ENCODE measurements at regions not wholly inside any gene's neighbourhood (a gene's known extent, or its start where the extent isn't known, plus 50 kb on each side); places are given as distances from the start of the nearest gene placed in this dataset.

DNA sequence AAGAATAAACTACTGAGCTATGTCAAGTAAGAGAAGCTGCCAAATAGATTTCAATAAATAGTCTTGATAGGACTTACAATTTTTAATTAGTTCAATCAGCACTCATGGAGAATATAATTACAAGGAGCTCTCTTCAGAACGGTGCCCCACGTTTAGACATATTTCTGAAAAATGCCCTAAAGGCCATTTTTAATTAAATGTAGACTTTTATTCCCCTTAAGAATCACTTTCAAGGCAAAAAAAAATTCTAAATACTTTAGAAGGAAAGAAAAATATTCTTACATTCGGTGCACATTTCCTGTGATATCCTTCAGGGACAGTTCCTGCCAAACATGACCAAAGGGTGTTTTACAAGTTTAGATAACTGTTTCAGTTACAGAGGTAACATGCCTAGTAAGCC, 202.5 kb upstream of the CDH7 start:
- no peak for DNase-seq

DNA sequence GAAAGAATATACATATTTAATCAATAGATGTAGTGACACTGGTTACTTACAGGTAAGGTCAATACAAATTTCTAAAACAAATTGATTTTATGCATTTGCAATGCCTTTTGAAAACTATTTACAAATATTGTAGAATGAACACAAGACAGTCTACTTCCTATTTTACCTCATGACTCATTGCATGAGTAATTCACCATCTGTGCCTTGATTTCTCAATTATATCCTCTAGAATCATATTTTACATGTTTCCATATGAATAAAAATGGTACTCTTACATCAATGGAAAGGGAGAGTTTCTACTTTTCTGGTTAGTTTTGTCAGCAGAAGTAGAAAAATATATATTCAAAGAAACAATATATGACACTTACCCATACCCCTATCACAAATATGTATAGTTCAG, 203.8 kb upstream of the CDH7 start:
- DNase-seq = no peak

DNA sequence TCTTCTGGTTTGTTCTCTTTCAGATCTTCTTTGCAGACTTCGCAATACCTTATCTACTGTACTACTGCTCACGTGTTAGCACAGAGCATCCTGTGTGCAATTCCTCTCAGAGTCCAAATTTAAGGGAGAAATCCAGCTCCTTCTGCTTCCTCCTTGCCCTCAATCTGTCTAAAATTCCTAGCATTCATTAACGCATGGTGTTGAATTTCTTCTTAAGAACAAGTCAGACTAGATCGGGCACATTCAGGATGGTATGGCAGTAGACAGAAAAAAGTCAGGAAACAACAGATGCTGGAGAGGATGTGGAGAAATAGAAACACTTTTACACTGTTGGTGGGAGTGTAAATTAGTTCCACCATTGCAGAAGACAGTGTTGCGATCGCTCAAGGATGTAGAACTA, 206.1 kb upstream of the CDH7 start:
- no peak for DNase-seq

DNA sequence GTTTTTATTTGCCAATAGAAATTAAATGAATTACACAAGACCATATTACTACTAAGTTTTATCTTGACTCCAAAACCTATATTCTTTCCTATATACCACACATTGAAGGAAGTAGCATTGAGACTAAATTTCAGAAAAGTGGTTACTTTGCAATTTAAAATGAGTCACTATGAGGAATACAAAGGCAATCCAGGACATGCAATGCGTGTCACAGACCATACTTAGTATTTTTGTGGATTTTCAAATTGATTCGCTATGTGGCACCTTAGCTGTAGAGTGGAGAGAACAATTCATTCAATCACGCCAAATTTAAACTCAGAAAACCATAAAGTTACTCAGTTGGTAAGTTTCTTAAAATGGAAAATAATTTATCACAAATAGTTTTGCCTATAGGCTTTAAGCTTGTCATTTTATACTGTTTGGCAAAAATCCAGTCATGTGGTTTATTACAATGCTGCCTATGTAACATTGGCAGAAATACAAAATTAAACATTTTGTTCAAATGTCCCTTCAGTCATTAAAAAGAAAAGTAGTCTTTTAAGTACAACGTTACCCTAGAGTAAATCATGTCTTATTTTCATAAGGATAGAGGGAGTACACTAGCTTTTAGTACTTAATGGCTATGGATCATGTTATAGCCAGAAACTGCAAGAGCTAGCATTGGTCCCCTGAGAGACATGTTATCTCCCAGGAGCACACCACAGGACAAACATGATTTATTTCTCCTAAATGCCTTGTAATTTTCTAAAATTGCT, 222.8 kb upstream of the CDH7 start:
- no peak for DNase-seq

DNA sequence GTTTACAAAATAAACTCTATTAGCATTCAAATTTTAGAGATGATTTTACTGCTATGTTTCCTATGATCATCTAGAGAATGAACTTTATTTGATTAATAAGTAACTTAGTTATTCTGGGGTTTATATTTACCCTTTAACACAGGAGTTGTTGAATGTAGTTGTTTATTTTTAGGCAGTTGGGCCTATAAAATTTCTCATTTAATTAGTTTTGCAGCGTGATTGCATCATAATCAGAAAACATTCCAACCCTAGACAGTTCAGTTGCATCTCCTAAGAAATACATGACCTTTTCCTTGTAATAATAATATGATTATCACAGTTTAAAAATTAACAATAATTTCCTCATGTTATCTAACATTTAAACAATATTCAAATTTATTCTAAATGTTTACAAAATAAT, 224.7 kb upstream of the CDH7 start:
- no peak for DNase-seq

DNA sequence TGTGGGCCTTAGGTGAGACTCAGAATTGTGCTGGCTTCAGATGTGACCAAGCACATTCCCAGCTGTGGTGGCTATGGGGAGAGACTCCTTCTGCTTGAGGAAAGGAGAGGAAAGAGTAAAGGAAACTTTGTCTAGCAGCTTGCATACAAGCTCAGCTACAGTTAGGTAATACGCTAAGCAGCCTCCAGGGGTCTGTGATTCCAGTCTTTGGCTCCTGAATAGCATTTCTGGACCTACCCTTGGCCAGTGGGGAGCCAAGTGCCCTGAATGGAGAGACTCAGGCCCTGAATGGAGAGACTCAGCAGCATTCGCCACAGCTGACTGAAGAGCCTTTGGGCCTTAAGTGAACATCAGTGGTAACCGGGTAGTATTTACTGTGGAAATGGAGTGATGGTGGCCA, 227.4 kb upstream of the CDH7 start:
- no peak for DNase-seq

DNA sequence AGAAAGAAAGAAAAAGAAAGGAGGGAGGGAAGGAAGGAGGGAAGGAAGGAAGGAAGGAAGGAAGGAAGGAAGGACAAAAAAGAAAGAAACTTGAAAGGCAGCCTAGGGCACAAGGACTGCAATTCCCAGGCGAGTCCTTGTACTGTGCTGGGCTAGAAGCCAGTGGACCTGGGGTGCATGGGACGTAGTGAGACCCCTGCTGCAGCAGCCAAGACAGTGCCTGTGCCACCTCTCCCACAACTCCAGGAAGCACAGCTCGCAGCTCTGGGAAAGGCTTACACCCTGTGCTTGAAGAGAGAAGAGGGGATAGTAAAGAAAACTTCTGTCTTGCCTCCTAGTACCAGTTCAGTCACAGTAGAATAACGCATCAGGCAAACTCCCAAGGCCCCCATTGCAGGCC, 227.9 kb upstream of the CDH7 start:
- no peak for DNase-seq

DNA sequence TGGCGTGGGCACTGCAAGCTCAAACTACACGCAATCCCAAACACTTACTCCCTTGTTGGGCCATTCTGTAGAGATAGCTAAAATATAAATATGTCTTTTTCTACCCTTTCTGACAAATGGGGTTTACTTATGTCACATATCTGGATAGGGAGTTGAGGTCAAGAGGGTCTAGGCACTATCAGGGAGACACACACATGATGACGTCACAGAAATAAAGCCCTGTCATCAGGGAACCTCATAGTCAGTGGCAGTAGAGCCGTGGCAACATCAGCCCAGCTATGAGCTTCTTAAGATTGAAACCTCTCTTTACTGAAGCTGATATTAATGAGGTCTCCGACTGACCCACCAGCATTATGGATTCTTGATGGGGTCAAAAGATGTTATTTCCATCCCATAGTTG, 234.6 kb upstream of the CDH7 start:
- DNase-seq = no peak

DNA sequence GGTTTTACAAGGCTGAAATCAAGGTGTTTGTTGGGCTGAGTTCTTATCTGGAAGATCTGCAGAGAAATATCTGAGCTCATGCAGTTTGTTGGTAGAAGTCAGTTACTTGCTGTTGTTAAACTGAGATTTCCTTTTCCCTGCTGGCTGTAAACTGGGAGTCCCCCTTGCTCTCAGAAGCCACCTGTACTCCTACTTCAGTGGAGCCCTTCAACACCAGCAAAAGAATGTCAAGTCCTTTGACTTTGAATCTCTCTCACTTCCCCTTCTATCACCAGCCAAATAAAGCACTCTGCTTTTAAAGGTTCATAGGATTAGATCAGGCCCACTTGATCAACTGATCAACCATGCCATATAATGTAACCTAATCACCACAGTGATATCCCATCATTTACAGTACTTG, 252.2 kb upstream of the CDH7 start:
- no peak for DNase-seq

DNA sequence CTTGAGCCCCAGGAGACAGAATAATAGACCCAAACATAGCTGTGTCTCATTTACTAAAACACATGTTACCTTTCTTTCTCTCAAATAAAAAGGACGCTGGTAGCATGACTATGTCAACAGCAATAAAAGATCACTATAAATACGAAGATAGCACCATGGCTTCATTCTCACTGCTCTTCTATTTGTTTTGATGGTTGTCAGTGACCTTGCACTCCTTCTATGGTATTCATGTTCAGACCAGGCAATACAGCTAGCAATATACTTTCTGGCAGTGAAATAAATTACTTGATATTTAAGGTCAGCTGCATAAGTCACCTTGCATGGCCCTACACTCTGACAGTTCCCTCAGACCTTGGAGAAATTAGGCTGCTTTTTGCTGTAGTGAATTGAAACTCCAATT, 263.2 kb upstream of the CDH7 start:
- no peak for DNase-seq

DNA sequence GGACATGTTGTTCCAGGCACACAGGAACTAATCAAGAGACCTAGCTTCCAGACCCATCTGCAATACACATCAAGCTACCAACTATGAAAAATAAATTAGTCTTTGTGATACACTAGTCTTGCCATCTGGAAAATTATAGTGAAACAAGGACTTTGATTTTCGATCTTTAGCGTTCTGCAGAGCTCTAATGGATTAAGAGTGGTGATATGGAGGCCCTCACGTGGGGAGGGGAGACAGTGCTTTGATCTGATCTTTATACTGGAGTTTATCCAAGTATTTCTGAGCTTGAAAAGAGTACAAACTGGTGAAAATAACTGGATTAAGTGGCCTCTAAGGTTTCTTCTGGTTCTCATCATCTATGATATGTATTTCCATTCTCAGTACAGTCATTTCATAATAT, 273.4 kb upstream of the CDH7 start:
- no peak for DNase-seq

DNA sequence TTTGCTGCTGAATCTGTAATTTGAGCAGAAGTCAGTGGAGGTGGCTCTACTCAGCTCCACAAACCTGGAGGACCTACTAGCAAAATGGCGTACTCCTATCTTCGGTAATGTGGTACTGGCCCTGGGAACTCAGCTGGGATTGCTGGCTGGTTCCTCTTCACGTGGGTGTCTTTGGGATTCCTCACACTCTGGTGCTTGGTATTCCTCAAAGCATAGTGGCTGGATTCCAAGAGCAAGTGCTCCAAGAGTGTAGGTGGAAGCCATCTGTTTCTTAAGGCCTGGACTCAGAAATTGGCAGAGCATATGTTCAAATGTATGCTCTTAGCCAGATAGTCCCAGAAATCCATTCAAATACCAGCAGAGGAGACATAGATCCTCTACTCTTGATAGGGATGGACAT, 281.9 kb upstream of the CDH7 start:
- peak in 1 of 51 donors; percentile 26 for DNase-seq

DNA sequence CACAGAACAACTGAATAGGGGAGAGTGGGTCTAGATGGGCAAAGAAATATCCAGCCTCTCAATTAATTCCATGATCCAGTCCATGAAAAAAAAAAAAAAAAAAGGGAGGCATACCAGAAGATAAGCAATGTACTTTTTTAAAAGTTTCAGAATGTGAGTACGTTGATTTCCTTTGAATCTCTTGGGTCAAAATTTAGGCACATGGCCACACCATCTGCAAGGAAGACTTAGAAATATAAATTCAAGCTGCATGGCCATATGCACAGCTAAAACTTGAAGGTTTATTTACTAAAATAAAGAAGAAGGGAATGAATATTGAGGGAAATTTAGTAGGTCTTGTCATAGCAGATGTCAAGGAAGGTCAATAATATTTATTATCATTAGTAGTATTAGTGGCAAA, 286.5 kb upstream of the CDH7 start:
- no peak for DNase-seq

DNA sequence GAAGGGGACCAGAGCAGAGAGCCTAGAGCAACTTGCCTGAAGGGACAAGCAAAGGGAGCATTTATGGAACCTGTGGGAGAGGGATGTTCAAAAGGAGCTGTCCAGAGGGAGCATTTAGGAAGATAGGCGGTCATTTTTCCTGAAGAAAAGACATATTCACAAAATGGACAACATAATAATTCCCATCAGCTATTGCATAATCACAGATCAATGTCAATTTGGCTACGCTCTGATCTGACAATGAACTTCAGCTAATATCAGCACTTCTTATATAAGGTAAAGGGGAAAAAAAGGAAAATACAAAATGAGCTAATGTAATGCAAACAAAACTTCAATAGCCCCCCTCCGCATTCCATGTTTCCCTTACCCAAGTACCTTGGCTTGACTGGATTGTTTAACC, 291.1 kb upstream of the CDH7 start:
- no peak for DNase-seq

DNA sequence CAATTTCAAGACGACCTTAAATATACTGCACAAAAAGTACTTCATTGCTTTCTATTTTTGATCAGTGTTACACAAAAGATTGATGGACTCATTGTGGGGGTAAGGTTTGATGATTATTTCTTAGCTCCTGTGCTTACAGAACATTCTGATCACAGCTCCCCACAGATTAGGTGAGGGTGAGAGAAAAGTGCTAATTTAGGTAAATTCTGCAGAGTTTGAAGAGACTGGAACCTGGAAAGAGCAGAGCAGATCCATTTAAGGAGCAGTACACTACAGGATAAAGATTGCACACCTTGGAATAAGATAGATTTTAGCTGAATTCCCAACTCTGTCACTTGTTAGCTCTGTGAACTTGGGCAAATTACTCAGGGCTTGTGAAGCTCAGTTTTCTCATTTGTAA, 291.9 kb upstream of the CDH7 start:
- DNase-seq = no peak

DNA sequence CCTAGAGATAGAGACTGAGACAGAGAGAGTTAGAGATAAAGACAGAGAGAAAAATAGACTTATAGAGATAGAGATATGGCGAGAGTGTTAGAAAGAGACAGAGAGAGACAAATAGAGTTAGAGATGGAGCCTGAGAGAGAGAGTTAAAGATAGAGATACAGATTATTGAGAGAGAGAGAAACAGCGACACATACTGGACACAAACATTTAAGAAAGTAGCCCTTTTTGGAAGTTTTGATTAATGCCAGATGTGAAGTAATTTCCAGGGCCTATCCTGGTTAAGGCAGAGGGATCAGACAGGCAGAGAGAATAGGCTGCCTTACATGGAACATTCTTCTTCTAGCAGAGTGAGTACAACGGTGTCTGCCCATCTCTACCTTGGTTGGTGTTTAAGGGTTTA, 311.6 kb upstream of the CDH7 start:
- DNase-seq = no peak

DNA sequence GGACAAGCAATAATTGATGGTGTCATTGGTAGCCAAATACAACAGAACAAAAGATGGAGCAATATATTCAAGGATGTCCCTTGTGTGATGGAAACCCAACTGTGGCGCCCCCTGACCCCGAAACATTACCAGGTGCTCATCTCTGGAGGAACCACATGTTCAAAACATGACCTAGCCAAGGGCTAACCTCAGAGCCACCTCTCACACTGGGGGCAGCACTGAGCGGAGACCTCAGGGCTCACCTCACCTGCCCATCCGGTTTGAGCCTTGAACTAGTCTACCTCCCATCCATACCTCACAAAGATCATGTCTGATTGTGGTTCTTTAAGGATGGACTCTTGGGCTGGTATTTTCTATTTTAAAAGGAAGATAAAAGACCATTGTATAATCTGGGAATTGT, 314.4 kb upstream of the CDH7 start:
- no peak for DNase-seq

DNA sequence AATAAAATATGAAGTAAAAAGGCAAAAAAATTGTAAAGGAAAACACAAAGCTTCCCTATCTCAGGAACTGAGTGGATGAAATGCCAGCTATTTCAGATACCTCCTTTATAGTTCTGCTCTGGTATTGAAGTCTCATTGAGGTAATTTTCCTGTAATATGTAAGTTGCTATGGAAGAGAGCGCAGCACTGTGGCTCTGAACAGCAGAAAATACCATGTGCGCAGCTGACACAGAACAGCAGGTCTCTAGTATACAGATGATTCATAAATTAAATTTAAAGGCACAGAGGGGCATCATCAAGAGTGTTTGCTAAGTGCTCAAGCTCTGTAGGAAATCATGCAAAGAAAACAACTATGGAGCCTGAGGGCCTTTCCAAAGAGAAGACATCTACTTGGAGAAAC, 315.3 kb upstream of the CDH7 start:
- DNase-seq = no peak

DNA sequence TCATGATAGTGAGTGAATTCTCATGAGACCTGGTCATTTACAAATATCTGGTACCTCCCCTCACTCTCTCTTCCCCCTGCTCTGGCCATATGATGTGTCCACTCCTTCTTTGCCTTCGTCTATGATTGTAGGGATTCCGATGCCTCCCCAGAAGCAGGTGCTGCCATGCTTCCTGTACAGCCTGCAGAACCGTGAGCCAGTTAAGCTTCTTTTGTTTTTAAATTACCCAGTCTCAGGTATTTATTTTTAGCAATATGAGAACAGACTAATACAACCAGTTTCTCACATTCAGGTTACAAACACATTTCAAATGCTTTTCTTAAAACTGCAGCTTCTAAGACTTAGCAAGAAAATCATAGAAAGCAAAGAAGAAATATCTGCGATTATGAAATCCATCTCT, 321.2 kb upstream of the CDH7 start:
- DNase-seq = no peak

DNA sequence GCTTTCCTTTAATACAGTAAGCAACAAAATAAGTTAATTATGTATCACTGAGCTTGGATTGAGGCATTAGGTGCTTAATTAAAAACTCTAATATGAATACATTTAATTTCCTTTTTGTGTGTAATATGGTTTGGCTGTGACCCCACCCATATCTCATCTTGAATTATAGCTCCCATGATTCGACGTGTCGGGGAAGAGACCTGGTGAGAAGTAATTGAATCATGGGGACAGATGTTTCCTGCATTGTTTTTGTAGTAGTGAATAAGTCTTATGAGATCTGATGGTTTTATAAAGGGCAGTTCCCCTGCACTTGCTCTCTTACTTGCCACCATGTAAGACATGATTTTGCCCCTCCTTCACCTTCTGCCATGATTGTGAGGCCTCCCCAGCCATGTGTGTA, 325.4 kb upstream of the CDH7 start:
- DNase-seq = no peak

DNA sequence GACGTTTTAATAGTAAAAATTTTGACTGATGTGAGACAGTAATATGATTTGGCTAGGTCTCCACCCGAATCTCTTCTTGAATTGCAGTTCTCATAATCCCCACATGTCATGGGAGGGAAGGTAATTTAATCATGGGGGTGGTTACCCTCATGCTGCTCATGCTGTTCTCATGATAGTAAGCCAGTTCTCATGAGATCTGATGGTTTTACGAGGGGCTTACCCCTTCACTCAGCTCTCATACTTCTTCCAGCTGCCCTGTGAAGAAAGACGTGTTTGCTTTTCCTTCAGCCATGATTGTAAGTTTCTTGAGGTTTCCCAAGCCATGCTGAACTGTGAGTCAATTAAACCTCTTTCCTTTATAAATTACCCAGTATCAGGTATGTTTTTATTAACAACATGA, 327.0 kb upstream of the CDH7 start:
- DNase-seq = no peak

DNA sequence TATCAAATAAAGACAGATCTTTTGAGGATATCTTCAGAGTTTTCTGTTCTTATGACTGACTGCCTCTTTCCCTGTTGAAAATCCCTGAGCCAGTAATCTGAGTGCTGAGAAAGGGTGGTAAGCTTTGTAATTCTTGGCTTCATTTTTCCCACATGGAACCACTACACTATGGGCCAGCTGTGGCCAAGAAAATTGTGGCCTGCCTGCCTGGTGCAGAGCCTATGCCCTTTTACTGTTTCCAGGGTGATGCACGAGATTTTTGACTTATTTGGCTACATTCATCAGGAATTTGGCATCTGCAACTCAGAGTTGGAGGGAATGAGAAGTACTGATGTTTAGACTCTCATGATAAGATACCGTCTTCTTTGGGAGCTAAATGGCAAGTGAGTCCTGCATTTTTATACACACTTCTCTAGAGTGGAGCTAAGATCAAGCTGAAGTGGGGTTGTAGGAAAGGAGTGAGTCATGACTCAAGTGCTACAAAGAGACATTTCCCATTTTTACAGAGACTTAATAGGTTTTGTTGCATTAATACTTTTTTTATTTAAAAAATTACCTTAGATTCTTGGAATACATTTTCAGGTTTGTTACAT, 328.2 kb upstream of the CDH7 start:
- no peak for DNase-seq

DNA sequence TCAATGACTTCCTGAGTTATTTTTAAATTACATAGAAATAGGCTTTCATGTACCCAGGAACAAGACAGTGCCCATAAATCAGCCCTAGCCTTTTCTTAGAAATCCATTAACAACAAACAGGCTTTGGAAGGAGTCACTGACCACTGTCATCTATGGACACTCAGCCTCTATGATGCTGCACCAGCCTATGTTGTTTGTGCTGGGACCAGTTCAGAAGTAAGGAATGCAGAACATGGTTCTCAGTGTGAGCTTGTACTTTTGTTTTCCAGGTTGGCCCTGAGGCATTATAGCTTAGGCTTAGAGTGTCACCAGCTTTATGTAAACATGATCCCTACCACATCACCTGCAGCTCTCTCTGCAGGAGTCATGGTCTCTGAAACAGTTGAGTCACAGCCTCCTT, 335.7 kb upstream of the CDH7 start:
- DNase-seq = no peak

DNA sequence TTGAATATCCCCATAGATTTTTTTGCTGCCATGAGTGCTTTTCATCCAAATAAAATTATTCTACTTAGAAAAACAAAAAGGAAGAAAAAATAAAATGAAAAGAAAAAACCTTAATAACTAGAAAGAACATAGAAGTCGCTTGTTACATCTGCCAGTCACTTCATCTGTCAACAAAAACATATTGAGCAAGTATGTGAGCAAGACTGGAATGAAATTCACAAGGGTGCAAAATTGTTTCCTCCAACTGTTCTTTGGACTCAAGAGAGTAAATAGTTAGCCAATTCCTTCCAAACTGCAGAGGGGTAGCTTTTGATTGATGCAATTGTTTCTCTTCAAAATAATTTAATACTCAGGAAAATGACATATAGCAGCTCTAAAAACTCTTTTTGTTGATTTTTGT, 336.3 kb upstream of the CDH7 start:
- DNase-seq = no peak
